ENCODE measurements at regions not wholly inside any gene's neighbourhood (a gene's known extent, or its start where the extent isn't known, plus 50 kb on each side); places are given as distances from the start of the nearest gene placed in this dataset.
"Not testable (repeated sequence)": the region's sequence is repeated elsewhere in the genome, so short reads cannot be mapped to it uniquely, and the experiment has no call there.

DNA sequence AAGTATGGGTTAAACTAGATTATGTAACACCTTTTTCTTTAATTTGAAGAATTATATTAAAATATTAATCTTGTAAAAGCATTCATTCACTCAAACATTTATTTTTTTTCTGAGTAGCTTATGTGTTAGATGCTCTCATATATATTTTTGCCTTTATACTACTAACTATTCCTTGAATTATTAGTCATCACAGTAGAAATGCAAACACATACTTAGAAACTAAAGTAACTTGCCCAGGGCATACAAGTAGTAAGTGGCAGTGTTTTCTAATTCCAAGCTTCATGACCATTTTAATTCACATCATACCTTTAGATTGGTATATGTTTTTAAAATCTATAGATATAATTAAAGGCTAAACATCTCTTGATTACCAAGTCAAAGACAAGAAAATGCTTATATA is 1271.0 kb downstream of the BRINP3 start:
- TF ChIP-seq, protein P1, sequence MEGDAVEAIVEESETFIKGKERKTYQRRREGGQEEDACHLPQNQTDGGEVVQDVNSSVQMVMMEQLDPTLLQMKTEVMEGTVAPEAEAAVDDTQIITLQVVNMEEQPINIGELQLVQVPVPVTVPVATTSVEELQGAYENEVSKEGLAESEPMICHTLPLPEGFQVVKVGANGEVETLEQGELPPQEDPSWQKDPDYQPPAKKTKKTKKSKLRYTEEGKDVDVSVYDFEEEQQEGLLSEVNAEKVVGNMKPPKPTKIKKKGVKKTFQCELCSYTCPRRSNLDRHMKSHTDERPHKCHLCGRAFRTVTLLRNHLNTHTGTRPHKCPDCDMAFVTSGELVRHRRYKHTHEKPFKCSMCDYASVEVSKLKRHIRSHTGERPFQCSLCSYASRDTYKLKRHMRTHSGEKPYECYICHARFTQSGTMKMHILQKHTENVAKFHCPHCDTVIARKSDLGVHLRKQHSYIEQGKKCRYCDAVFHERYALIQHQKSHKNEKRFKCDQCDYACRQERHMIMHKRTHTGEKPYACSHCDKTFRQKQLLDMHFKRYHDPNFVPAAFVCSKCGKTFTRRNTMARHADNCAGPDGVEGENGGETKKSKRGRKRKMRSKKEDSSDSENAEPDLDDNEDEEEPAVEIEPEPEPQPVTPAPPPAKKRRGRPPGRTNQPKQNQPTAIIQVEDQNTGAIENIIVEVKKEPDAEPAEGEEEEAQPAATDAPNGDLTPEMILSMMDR (IDR thresholded peaks at IDR 0.05; ENCODE audit: extremely low read depth, missing control alignments) = no peak
- DNase-seq (ENCODE audit: low spot score) = no peak

DNA sequence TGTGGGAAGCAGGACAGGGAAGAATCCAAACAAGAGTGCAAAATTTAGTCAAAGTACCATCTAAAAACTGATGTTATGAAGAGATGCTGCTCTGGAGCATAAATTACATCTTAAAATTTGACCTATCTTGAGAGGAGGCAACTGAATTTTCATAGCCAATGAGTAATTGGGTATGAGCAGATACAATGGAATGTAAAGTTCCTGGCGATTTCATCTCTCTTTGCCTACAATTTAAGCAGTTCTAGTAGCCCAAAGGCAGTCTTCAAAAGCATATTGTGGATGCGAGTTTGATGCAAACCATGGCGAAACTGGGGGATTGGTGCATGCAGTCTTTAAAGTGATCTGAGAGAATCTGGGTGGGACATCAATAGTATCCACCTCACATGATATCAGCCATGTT is 1265.9 kb downstream of the BRINP3 start:
- no peak for DNase-seq (ENCODE audit: low spot score)
- TF ChIP-seq, protein P1 (IDR thresholded peaks at IDR 0.05; ENCODE audit: extremely low read depth, missing control alignments) = no peak

DNA sequence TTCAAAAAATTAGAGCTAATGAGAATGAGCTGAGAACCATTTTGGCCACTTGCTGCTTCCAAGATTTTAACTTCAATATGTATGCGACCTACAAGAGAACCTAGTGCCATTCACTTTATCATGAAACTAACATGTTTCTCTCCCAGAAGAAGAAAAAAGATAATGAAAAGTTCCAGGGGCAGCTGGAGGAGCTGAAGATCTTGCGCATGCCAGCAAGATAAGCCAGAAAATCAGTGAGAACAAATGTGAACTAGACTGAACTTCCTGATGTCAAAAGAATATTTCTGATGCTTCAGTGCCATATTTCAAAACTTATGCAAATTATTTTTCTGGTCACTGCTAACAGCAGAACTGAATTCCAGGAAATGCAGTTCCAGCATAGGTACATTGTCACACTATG is 1265.1 kb downstream of the BRINP3 start:
- DNase-seq (ENCODE audit: low spot score) = no peak
- TF ChIP-seq, protein P1 (IDR thresholded peaks at IDR 0.05; ENCODE audit: extremely low read depth, missing control alignments) = no peak

DNA sequence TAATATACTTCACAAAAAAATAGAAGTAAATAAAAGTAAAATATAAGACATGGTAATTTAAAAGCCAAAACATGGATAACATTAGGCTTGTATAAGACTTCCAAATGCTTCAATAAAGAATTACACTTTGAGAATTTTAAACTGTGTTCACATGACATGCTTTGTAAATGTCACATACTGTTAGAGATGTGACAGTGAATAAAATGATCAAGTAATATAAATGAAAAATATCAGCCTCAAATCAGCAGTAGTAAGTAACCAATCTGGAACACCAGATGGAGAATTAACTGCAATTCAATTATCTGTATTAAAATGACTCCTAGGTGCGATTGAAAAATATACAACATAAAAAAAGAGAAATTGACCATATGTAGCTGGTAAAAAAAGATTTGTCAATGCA is 1260.8 kb downstream of the BRINP3 start:
- DNase-seq (ENCODE audit: low spot score) = no peak
- TF ChIP-seq, protein P1 (IDR thresholded peaks at IDR 0.05; ENCODE audit: extremely low read depth, missing control alignments) = no peak

DNA sequence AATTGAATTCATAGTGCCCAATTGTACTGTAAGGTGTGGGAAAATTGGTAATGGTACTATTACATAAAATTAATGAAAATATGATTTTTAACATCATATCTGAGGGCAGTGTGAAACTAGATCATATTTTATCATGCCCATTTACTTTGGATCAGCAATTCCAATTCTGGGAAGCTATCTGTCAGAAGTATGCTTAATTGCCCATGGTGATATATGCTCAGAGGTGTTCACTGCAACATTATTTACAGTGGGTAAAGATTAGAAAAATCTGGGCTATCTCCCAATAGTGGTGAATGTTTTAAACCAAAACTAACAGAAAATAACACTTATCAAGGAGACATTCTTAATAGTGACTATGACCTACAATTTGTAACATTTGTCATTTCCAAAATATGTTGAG is 1260.0 kb downstream of the BRINP3 start:
- TF ChIP-seq, protein P1 (IDR thresholded peaks at IDR 0.05; ENCODE audit: extremely low read depth, missing control alignments) = no peak
- DNase-seq (ENCODE audit: low spot score) = no peak

DNA sequence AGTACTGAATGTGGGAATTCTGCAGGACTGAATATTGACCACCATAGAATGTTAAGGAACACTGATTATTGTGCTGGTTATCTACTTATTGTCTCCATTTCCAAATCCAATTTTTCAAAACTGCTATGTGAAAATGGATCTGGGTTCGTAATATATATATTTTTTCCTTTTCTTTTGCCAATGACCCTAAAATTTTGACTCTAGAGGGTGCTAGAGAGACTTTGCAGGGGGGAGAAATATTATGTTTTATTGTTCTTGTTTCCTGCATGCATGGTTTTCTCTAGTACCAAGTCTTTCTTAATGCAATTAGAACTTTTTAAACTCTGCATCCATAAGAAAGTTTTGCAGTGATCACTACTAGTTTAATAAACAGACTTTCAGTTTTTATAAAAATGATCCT is 1256.9 kb downstream of the BRINP3 start:
- DNase-seq (ENCODE audit: low spot score) = no peak

DNA sequence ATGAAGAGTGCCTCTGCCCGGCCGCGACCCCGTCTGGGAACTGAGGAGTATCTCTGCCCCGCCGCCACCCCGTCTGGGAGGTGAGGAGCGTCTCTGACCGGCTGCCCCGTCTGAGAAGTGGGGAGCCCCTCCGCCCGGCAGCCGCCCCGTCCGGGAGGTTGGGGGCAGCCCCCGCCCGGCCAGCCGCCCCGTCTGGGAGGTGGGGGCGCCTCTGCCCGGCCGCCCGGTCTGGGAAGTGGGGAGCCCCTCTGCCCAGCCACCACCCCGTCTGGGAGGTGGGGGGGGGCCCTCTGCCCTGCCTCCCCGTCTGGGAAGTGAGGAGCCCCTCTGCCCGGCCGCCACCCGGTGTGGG is 1251.9 kb downstream of the BRINP3 start:
- not testable (repeated sequence) for DNase-seq (ENCODE audit: low spot score)

More for the DNA sequence above, 1256.9 kb downstream of the BRINP3 start:
- TF ChIP-seq, protein P1 (IDR thresholded peaks at IDR 0.05; ENCODE audit: extremely low read depth, missing control alignments) = no peak

DNA sequence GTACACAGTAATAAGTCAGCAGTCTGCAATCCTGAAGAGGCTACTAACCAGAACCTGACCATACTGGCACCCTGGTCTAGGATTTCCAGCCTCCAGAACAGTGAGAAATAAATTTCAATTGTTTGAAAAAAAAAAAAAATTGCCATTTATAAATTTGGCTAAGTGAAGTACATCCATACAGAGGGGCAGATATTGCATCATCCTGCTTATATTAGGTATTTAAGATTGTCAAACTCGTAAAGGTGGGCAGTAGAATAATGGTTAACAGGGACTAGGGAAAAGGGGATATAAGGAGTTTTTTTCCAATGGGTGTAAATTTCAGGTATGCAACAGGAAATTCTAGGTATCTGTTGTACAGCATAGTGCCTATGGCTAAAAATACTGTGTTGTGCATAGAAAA is 1250.9 kb downstream of the BRINP3 start:
- DNase-seq (ENCODE audit: low spot score) = no peak
- TF ChIP-seq, protein P1 (IDR thresholded peaks at IDR 0.05; ENCODE audit: extremely low read depth, missing control alignments) = no peak
